Glutamatergic neuron (in vitro differentiated cells): ENCODE measurements at regions not wholly inside any gene's neighbourhood (a gene's known extent, or its start where the extent isn't known, plus 50 kb on each side); places are given as distances from the start of the nearest gene placed in this dataset.

Experiments
- DNase-seq: peaks from one replicate; pipeline ENCODE4 v3.0.0; 2022
- H3K27ac Mint-ChIP-seq: one replicate; pipeline ENCODE4 v1.8.0; 2020; ENCODE audit warnings: mild to moderate bottlenecking, mixed read lengths, inconsistent platforms; ENCODE audit not compliant: unreplicated experiment
- H3K27me3 Mint-ChIP-seq: one replicate; pipeline ENCODE4 v1.8.0; 2020; ENCODE audit warnings: mild to moderate bottlenecking, moderate library complexity, mixed read lengths, inconsistent platforms; ENCODE audit not compliant: unreplicated experiment
- H3K36me3 Mint-ChIP-seq: one replicate; pipeline ENCODE4 v1.8.0; 2020; ENCODE audit warnings: mild to moderate bottlenecking, mixed read lengths, inconsistent platforms; ENCODE audit not compliant: unreplicated experiment
- H3K4me1 Mint-ChIP-seq: one replicate; pipeline ENCODE4 v1.8.0; 2020; ENCODE audit warnings: mild to moderate bottlenecking, low read depth, mixed read lengths, inconsistent platforms; ENCODE audit not compliant: unreplicated experiment
- H3K4me3 Mint-ChIP-seq: one replicate; pipeline ENCODE4 v1.8.0; 2020; ENCODE audit warnings: mild to moderate bottlenecking, mixed read lengths, inconsistent platforms; ENCODE audit not compliant: unreplicated experiment
- H3K9me3 Mint-ChIP-seq: one replicate; pipeline ENCODE4 v1.8.0; 2020; ENCODE audit warnings: mild to moderate bottlenecking, moderate library complexity, mixed read lengths, inconsistent platforms; ENCODE audit not compliant: unreplicated experiment
- TF ChIP-seq, protein P1 (sequence below): fragments of 200-600 bp; sonication (generic); IDR thresholded peaks from one replicate; pipeline ENCODE4 v1.5.0; 2021; ENCODE audit not compliant: partially characterized antibody, unreplicated experiment

GRCh38 chr12:107309020-107309419 is 215.7 kb upstream of the CRY1 start:
- TF ChIP-seq, protein P1, sequence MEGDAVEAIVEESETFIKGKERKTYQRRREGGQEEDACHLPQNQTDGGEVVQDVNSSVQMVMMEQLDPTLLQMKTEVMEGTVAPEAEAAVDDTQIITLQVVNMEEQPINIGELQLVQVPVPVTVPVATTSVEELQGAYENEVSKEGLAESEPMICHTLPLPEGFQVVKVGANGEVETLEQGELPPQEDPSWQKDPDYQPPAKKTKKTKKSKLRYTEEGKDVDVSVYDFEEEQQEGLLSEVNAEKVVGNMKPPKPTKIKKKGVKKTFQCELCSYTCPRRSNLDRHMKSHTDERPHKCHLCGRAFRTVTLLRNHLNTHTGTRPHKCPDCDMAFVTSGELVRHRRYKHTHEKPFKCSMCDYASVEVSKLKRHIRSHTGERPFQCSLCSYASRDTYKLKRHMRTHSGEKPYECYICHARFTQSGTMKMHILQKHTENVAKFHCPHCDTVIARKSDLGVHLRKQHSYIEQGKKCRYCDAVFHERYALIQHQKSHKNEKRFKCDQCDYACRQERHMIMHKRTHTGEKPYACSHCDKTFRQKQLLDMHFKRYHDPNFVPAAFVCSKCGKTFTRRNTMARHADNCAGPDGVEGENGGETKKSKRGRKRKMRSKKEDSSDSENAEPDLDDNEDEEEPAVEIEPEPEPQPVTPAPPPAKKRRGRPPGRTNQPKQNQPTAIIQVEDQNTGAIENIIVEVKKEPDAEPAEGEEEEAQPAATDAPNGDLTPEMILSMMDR = no peak
- Mint-ChIP-seq H3K4me3 (no peak overlapping the region), H3K9me3 (no peaks in the 10 kb centered on the region), H3K27me3 (no peaks in the 10 kb centered on the region), H3K4me1 (no peaks in the 10 kb centered on the region), H3K36me3 (no peaks in the 10 kb centered on the region), H3K27ac (no peak overlapping the region)
- no peak for DNase-seq

DNA sequence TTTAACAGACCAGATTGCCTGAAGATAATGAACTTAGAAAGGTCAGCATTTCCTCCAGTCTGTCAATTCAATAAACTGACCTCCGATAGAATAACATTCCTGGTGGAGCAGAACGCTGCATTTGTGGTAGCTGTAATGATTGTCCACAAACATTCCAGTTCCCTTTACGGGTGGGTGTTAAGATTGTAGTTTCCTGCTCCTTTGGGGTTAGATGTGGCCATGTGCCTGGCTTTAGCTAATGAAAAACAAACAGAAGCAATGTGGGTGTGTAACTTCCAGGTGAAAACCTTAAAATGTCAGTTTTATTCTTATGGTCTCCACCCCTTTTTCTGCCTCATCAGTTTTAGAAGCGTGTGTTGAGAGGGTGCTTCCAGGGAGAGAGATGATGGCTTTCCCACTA is 217.3 kb upstream of the CRY1 start:
- H3K9me3 Mint-ChIP-seq = no peaks in the 10 kb centered on the region
- no peaks in the 10 kb centered on the region for H3K36me3 Mint-ChIP-seq
- DNase-seq = no peak
- no peak overlapping the region for H3K4me3 Mint-ChIP-seq
- TF ChIP-seq, protein P1 = no peak
- H3K27me3 Mint-ChIP-seq = no peaks in the 10 kb centered on the region
- H3K27ac Mint-ChIP-seq = no peak overlapping the region
- H3K4me1 Mint-ChIP-seq = no peaks in the 10 kb centered on the region

DNA sequence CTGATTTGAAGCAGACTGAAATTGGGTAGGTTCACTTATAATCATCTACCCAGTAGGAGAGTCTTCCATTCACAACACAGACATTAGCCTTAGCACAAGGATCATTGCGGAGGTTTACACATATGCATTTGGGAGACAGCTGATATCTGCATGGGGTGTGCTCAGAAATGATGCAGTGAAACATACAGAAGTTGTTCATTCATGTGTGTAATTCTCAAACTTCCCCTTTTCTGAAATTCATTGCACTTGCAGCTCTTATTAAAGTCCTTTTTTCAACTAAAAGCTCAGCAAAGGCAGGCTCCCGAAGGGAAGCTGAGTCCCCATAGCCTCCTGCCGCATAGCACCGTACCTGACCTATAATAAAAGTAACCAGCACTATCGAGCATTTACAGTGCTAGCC is 218.3 kb upstream of the CRY1 start:
- peaks cover 2% of the 10 kb centered on the region for H3K27me3 Mint-ChIP-seq
- H3K36me3 Mint-ChIP-seq = no peaks in the 10 kb centered on the region
- no peaks in the 10 kb centered on the region for H3K9me3 Mint-ChIP-seq
- no peaks in the 10 kb centered on the region for H3K4me1 Mint-ChIP-seq
- no peak overlapping the region for H3K27ac Mint-ChIP-seq
- no peak for DNase-seq
- no peak overlapping the region for H3K4me3 Mint-ChIP-seq
- TF ChIP-seq, protein P1 = no peak

- peaks cover 19% of the 10 kb centered on the region for H3K9me3 Mint-ChIP-seq
- H3K27ac Mint-ChIP-seq = no peak overlapping the region
- TF ChIP-seq, protein P1 = peak; percentile 40
- H3K36me3 Mint-ChIP-seq = no peaks in the 10 kb centered on the region
- peak; percentile 93 for DNase-seq
- peak overlapping the region; percentile 96 for H3K4me3 Mint-ChIP-seq
- peaks cover 11% of the 10 kb centered on the region for H3K4me1 Mint-ChIP-seq
- H3K27me3 Mint-ChIP-seq = peaks cover 26% of the 10 kb centered on the region
These were observed 224.6 kb upstream of the CRY1 start for GRCh38 chr12:107317751-107318555.

GRCh38 chr12:107318556-107318805 is 225.1 kb upstream of the CRY1 start:
- peak overlapping the region; percentile 84 for H3K4me3 Mint-ChIP-seq

More at GRCh38 chr12:107318556-107318805, 225.1 kb upstream of the CRY1 start:
- H3K27ac Mint-ChIP-seq = no peak overlapping the region
- no peaks in the 10 kb centered on the region for H3K36me3 Mint-ChIP-seq
- no peak for DNase-seq
- H3K4me1 Mint-ChIP-seq = peaks cover 11% of the 10 kb centered on the region
- H3K9me3 Mint-ChIP-seq = peaks cover 19% of the 10 kb centered on the region
- peaks cover 26% of the 10 kb centered on the region for H3K27me3 Mint-ChIP-seq
- TF ChIP-seq, protein P1 = no peak
